H1 (cell line): ENCODE measurements at regions not wholly inside any gene's neighbourhood (a gene's known extent, or its start where the extent isn't known, plus 50 kb on each side); places are given as distances from the start of the nearest gene placed in this dataset.

ENCODE experiments used
- CHD2 ChIP-seq: IDR thresholded peaks from 2 replicates; pipeline ENCODE4 v1.6.1; 2012; ENCODE audit warnings: low read length, improper control_type of control experiment
- EZH2 ChIP-seq: fragments of 200-600 bp; sonication (generic); IDR thresholded peaks from 2 replicates; pipeline ENCODE4 v1.7.1; 2012; ENCODE audit warnings: low read depth, mild to moderate bottlenecking, moderate library complexity, low read length, inconsistent platforms; ENCODE audit not compliant: severe bottlenecking
- POLR2A ChIP-seq, 2 experiments: IDR thresholded peaks; 1 replicate in 1 of 2; 2 replicates in 1 of 2; pipeline ENCODE4 v1.6.1; 2011; ENCODE audit warnings: low read depth in 2 of 2, low read length in 2 of 2, mild to moderate bottlenecking in 2 of 2; ENCODE audit errors: control extremely low read depth in 1 of 2
- POLR2AphosphoS5 ChIP-seq: IDR thresholded peaks from 2 replicates; pipeline ENCODE4 v1.6.1; 2011; ENCODE audit warnings: low read depth, low read length
- TCF12 ChIP-seq: IDR thresholded peaks from 2 replicates; pipeline ENCODE4 v1.6.1; 2011; ENCODE audit warnings: low read depth, mild to moderate bottlenecking, low read length
- TF ChIP-seq, protein P1 (sequence below), 3 experiments: IDR thresholded peaks; 1 replicate in 2 of 3; 2 replicates in 1 of 3; pipeline versions ENCODE4 v1.5.1 to v1.6.1; 2011; ENCODE audit warnings: low read length in 3 of 3, mild to moderate bottlenecking in 3 of 3, inconsistent platforms in 2 of 3, low read depth in 1 of 3, moderate library complexity in 1 of 3; ENCODE audit not compliant: insufficient read depth in 1 of 3; ENCODE audit errors: control extremely low read depth in 1 of 3

DNA sequence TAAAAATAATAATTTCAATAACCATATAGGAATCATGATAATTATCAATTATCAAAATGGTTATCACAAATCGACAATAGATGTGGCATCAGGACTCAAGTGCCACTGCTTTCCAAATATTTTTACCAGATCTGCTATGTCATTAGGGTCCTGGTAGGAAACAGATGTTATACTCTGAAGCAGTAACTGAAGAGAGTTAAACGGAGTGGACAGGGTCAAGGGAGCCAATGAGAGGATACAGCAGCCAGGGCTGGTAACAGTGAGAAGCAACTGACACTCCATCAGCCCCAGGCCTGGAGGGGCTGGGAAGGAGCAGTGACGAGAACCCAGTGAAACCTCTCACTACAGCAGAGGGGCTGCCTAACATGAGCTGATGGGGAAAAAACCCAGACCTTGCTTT is 322.4 kb downstream of the NPR3 start:
- no peak for TF ChIP-seq CHD2
- TF ChIP-seq POLR2AphosphoS5, result no peak
- no peak for TF ChIP-seq EZH2
- no peak for TF ChIP-seq POLR2A (IDR thresholded peaks at IDR 0.05; ENCODE audit: control extremely low read depth in 1 of 2, low read depth in 2 of 2, low read length in 2 of 2)
- no peak for TF ChIP-seq TCF12
- TF ChIP-seq, protein P1, sequence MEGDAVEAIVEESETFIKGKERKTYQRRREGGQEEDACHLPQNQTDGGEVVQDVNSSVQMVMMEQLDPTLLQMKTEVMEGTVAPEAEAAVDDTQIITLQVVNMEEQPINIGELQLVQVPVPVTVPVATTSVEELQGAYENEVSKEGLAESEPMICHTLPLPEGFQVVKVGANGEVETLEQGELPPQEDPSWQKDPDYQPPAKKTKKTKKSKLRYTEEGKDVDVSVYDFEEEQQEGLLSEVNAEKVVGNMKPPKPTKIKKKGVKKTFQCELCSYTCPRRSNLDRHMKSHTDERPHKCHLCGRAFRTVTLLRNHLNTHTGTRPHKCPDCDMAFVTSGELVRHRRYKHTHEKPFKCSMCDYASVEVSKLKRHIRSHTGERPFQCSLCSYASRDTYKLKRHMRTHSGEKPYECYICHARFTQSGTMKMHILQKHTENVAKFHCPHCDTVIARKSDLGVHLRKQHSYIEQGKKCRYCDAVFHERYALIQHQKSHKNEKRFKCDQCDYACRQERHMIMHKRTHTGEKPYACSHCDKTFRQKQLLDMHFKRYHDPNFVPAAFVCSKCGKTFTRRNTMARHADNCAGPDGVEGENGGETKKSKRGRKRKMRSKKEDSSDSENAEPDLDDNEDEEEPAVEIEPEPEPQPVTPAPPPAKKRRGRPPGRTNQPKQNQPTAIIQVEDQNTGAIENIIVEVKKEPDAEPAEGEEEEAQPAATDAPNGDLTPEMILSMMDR (IDR thresholded peaks at IDR 0.05; ENCODE audit: control extremely low read depth in 1 of 3, insufficient read depth in 1 of 3, low read depth in 1 of 3, low read length in 3 of 3), result no peak
